HG02981 (cell line): ENCODE measurements at regions not wholly inside any gene's neighbourhood (a gene's known extent, or its start where the extent isn't known, plus 50 kb on each side); places are given as distances from the start of the nearest gene placed in this dataset.

Source experiments
- ATAC-seq: cut with Tn5 transposase; IDR thresholded peaks from one replicate; pipeline ENCODE4 v1.9.1; 2021; ENCODE audit warnings: mild to moderate bottlenecking, moderate library complexity; ENCODE audit not compliant: unreplicated experiment

- ATAC-seq = peak; percentile 31
Observed at GRCh38 chr18:34977838-34978532, 63.2 kb upstream of the MAPRE2 start.

- no peak for ATAC-seq
Observed at GRCh38 chr18:34978533-34978893, 62.7 kb upstream of the MAPRE2 start.

- no peak for ATAC-seq
Observed at GRCh38 chr18:34978953-34979608, 62.1 kb upstream of the MAPRE2 start.

- no peak for ATAC-seq
Observed at GRCh38 chr18:34981487-34981886, 59.7 kb upstream of the MAPRE2 start.

- no peak for ATAC-seq
Observed at GRCh38 chr18:34985963-34986362, 55.2 kb upstream of the MAPRE2 start.

GRCh38 chr18:34990597-34990996 lies 50.6 kb upstream of the MAPRE2 start:
- no peak for ATAC-seq

GRCh38 chr18:34991152-34991551 lies 50.1 kb upstream of the MAPRE2 start:
- ATAC-seq = no peak
